H9 (cell line): ENCODE measurements at regions not wholly inside any gene's neighbourhood (a gene's known extent, or its start where the extent isn't known, plus 50 kb on each side); places are given as distances from the start of the nearest gene placed in this dataset.

Experiments
- DNase-seq: peaks from one replicate; pipeline ENCODE4 v3.0.0-alpha.2; 2017
- H2AFZ ChIP-seq: one replicate; pipeline ENCODE4 v1.6.1; 2013; ENCODE audit warnings: mild to moderate bottlenecking, low read length, control low read depth, moderate library complexity
- H2AK5ac ChIP-seq: 2 replicates; pipeline ENCODE4 v1.6.1; 2013; ENCODE audit warnings: low read length, control low read depth, mixed read lengths; ENCODE audit not compliant: insufficient read length
- H2BK120ac ChIP-seq: one replicate; pipeline ENCODE4 v1.6.1; 2013; ENCODE audit warnings: low read depth, mild to moderate bottlenecking, low read length, control low read depth, inconsistent platforms; ENCODE audit not compliant: poor library complexity, severe bottlenecking
- H2BK12ac ChIP-seq: 2 replicates; pipeline ENCODE4 v1.6.1; 2013; ENCODE audit warnings: low read length, control low read depth, mixed read lengths, low read depth; ENCODE audit not compliant: insufficient read length
- H2BK15ac ChIP-seq: 2 replicates; pipeline ENCODE4 v1.6.1; 2013; ENCODE audit warnings: low read depth, low read length, control low read depth
- H2BK20ac ChIP-seq: one replicate; pipeline ENCODE4 v1.6.1; 2013; ENCODE audit warnings: low read depth, mild to moderate bottlenecking, low read length, control low read depth, inconsistent platforms; ENCODE audit not compliant: poor library complexity, severe bottlenecking
- H2BK5ac ChIP-seq: 2 replicates; pipeline ENCODE4 v1.6.1; 2013; ENCODE audit warnings: low read length, control low read depth, mixed read lengths; ENCODE audit not compliant: insufficient read length
- H3K14ac ChIP-seq: 2 replicates; pipeline ENCODE4 v1.6.1; 2013; ENCODE audit warnings: low read length, control low read depth; ENCODE audit not compliant: insufficient read depth
- H3K18ac ChIP-seq: 2 replicates; pipeline ENCODE4 v1.6.1; 2013; ENCODE audit warnings: low read depth, mild to moderate bottlenecking, mixed read lengths, low read length, control low read depth; ENCODE audit not compliant: insufficient read length
- H3K23ac ChIP-seq: 2 replicates; pipeline ENCODE4 v1.6.1; 2013; ENCODE audit warnings: low read length, control low read depth, mixed read lengths, low read depth; ENCODE audit not compliant: insufficient read length
- H3K23me2 ChIP-seq: 2 replicates; pipeline ENCODE4 v1.6.1; 2013; ENCODE audit warnings: low read depth, mild to moderate bottlenecking, mixed read lengths, low read length, control low read depth; ENCODE audit not compliant: insufficient read length, poor library complexity, severe bottlenecking
- H3K27ac ChIP-seq: 2 replicates; pipeline ENCODE4 v1.5.1; 2013; ENCODE audit warnings: low read length, control low read depth, mixed read lengths, low read depth; ENCODE audit not compliant: insufficient read length
- H3K27me3 ChIP-seq: 2 replicates; pipeline ENCODE4 v1.6.1; 2013; ENCODE audit warnings: low read length, control low read depth, inconsistent platforms; ENCODE audit not compliant: insufficient read depth
- H3K4ac ChIP-seq: 2 replicates; pipeline ENCODE4 v1.6.1; 2013; ENCODE audit warnings: low read depth, mild to moderate bottlenecking, control low read depth, inconsistent platforms, low read length, moderate library complexity
- H3K4me1 ChIP-seq: 2 replicates; pipeline ENCODE4 v1.6.1; 2013; ENCODE audit warnings: low read length, control low read depth, inconsistent platforms; ENCODE audit not compliant: insufficient read depth
- H3K4me2 ChIP-seq: 2 replicates; pipeline ENCODE4 v1.6.1; 2013; ENCODE audit warnings: low read length, control low read depth, mixed read lengths; ENCODE audit not compliant: insufficient read length, insufficient read depth
- H3K56ac ChIP-seq: 2 replicates; pipeline ENCODE4 v1.6.1; 2013; ENCODE audit warnings: low read depth, mild to moderate bottlenecking, mixed read lengths, low read length, control low read depth; ENCODE audit not compliant: insufficient read length
- H3K79me1 ChIP-seq: 2 replicates; pipeline ENCODE4 v1.6.1; 2013; ENCODE audit warnings: low read depth, mild to moderate bottlenecking, moderate library complexity, low read length, control low read depth, inconsistent platforms; ENCODE audit not compliant: insufficient read depth, poor library complexity, severe bottlenecking
- H3K79me2 ChIP-seq: 2 replicates; pipeline ENCODE4 v1.6.1; 2013; ENCODE audit warnings: low read length, control low read depth, inconsistent platforms; ENCODE audit not compliant: insufficient read depth
- H3K9ac ChIP-seq: 2 replicates; pipeline ENCODE4 v1.6.1; 2013; ENCODE audit warnings: low read length, control low read depth, mixed read lengths; ENCODE audit not compliant: insufficient read length; ENCODE audit errors: extremely low read depth
- H3K9me3 ChIP-seq: one replicate; pipeline ENCODE4 v1.6.1; 2013; ENCODE audit warnings: low read depth, low read length, inconsistent platforms; ENCODE audit not compliant: control insufficient read depth
- H3T11ph ChIP-seq: one replicate; pipeline ENCODE4 v1.6.1; 2013; ENCODE audit warnings: mild to moderate bottlenecking, low read length, control low read depth, inconsistent platforms
- H4K20me1 ChIP-seq: one replicate; pipeline ENCODE4 v1.6.1; 2013; ENCODE audit not compliant: control insufficient read depth, insufficient read length, insufficient read depth
- H4K5ac ChIP-seq: 2 replicates; pipeline ENCODE4 v1.6.1; 2013; ENCODE audit warnings: low read depth, mild to moderate bottlenecking, mixed read lengths, low read length, control low read depth; ENCODE audit not compliant: insufficient read length
- H4K8ac ChIP-seq: replicated peaks from 2 replicates; pipeline ENCODE4 v1.6.1; 2013; ENCODE audit warnings: low read length, control low read depth, mixed read lengths, low read depth; ENCODE audit not compliant: insufficient read length
- H4K91ac ChIP-seq: 2 replicates; pipeline ENCODE4 v1.6.1; 2013; ENCODE audit warnings: low read depth, mild to moderate bottlenecking, moderate library complexity, mixed read lengths, low read length, control low read depth; ENCODE audit not compliant: insufficient read length
- H3K27ac Mint-ChIP-seq, 3 experiments: 2 replicates in 2 of 3; 3 replicates in 1 of 3; pipeline ENCODE4 v1.8.0; 2020 to 2021; ENCODE audit warnings: mixed read lengths in 3 of 3, mild to moderate bottlenecking in 1 of 3, moderate library complexity in 1 of 3
- H3K27me3 Mint-ChIP-seq: 2 replicates; pipeline ENCODE4 v1.8.0; 2021; ENCODE audit warnings: low read depth, mild to moderate bottlenecking, moderate library complexity, mixed read lengths
- H3K36me3 Mint-ChIP-seq, 3 experiments: 2 replicates in 2 of 3; 3 replicates in 1 of 3; pipeline ENCODE4 v1.8.0; 2020 to 2021; ENCODE audit warnings: low read depth in 3 of 3, mixed read lengths in 3 of 3; ENCODE audit not compliant: insufficient read depth in 1 of 3
- H3K4me1 Mint-ChIP-seq, 2 experiments: 2 replicates each; pipeline ENCODE4 v1.8.0; 2020; ENCODE audit warnings: mixed read lengths in 2 of 2
- H3K4me3 Mint-ChIP-seq, 2 experiments: 2 replicates in 1 of 2; 3 replicates in 1 of 2; pipeline ENCODE4 v1.8.0; 2020 to 2021; ENCODE audit warnings: mild to moderate bottlenecking in 2 of 2, mixed read lengths in 2 of 2, moderate library complexity in 1 of 2
- H3K9me3 Mint-ChIP-seq, 2 experiments: 2 replicates in 1 of 2; 3 replicates in 1 of 2; pipeline ENCODE4 v1.8.0; 2020; ENCODE audit warnings: mild to moderate bottlenecking in 2 of 2, mixed read lengths in 2 of 2, moderate library complexity in 1 of 2
- CTCF ChIP-seq: fragments of 200-600 bp; sonication (generic); conservative IDR thresholded peaks from 3 replicates; pipeline ENCODE4 v1.8.0; 2021; ENCODE audit warnings: antibody characterized with exemption, mild to moderate bottlenecking
- WGBS: extraction: QIAGEN DNeasy Blood & Tissue Kit; methylation state at CpG from one replicate; pipeline ENCODE4 v1.1.7; 2013; ENCODE audit warnings: missing lambda C conversion rate, low lambda C conversion rate, mixed read lengths; ENCODE audit not compliant: insufficient read length; ENCODE audit errors: extremely low coverage; 5-methylcytosine and 5-hydroxymethylcytosine counted together

GRCh38 chr2:128980475-128980874 lies 661.8 kb upstream of the HS6ST1 start:
- WGBS, result no CpG with 5 or more reads among the region's 8 CpGs
- no peak overlapping the region for H3K4me2 ChIP-seq
- no peak for DNase-seq
- H3K79me1 ChIP-seq, result no peaks in the 10 kb centered on the region
- no peaks in the 10 kb centered on the region for H3K9me3 ChIP-seq
- no peaks in the 10 kb centered on the region for H3K27me3 ChIP-seq
- peaks cover 4 to 5% of the 10 kb centered on the region in 2 experiments; a peak in 3 of 4 replicates for H3K4me1 Mint-ChIP-seq
- TF ChIP-seq CTCF, result no peak
- H4K5ac ChIP-seq, result no peak overlapping the region
- no peak overlapping the region for H3K23ac ChIP-seq
- no peak overlapping the region for H4K91ac ChIP-seq
- no peak overlapping the region for H2AFZ ChIP-seq
- no peak overlapping the region for H3K56ac ChIP-seq
- H2BK12ac ChIP-seq, result no peak overlapping the region
- H3K14ac ChIP-seq, result no peak overlapping the region
- no peak overlapping the region for H3K4me3 Mint-ChIP-seq
- no peak overlapping the region for H3K18ac ChIP-seq
- H3K36me3 Mint-ChIP-seq, result no peaks in the 10 kb centered on the region
- no peaks in the 10 kb centered on the region for H3K4me1 ChIP-seq
- no peak overlapping the region for H3K27ac Mint-ChIP-seq
- H3K27ac ChIP-seq, result no peak overlapping the region
- H2AK5ac ChIP-seq, result no peak overlapping the region
- no peaks in the 10 kb centered on the region for H3K23me2 ChIP-seq
- H3K27me3 Mint-ChIP-seq, result no peaks in the 10 kb centered on the region; the same call in none of the 2 replicates
- H3K9ac ChIP-seq, result no peak overlapping the region
- H3T11ph ChIP-seq, result no peak overlapping the region
- H3K4ac ChIP-seq, result no peak overlapping the region
- no peak overlapping the region for H2BK15ac ChIP-seq
- H3K9me3 Mint-ChIP-seq, result 0 out of 5 replicates have a peak, but pooled peaks cover 0 to 3% of the 10 kb centered on the region in 2 experiments
- H2BK20ac ChIP-seq, result no peak overlapping the region
- H2BK120ac ChIP-seq, result no peak overlapping the region
- H4K8ac ChIP-seq, result no peak overlapping the region
- H2BK5ac ChIP-seq, result no peak overlapping the region
- H4K20me1 ChIP-seq, result no peaks in the 10 kb centered on the region
- H3K79me2 ChIP-seq, result no peaks in the 10 kb centered on the region
